ENCODE measurements at regions not wholly inside any gene's neighbourhood (a gene's known extent, or its start where the extent isn't known, plus 50 kb on each side); places are given as distances from the start of the nearest gene placed in this dataset.

GRCh38 chr6:88266126-88266525, 100.0 kb upstream of the CNR1 start:
- H3K36me3 Mint-ChIP-seq (ENCODE audit: insufficient read depth in 1 of 3, low read depth in 3 of 3), result no peaks in the 10 kb centered on the region
- Histone ChIP-seq H3K9ac (ENCODE audit: extremely low read depth, insufficient read length, low read length) (no peak overlapping the region), H4K91ac (ENCODE audit: insufficient read length, low read depth, low read length) (no peak overlapping the region), H2BK12ac (ENCODE audit: insufficient read length, low read depth, low read length) (no peak overlapping the region), H3K56ac (ENCODE audit: insufficient read length, low read depth, low read length) (no peak overlapping the region), H3K4ac (ENCODE audit: low read depth, low read length) (no peak overlapping the region), H3K23me2 (ENCODE audit: insufficient read length, low read depth, low read length, poor library complexity, severe bottlenecking) (no peaks in the 10 kb centered on the region), H2AFZ (ENCODE audit: low read length) (no peak overlapping the region), H3K4me1 (ENCODE audit: insufficient read depth, low read length) (no peaks in the 10 kb centered on the region), H3K27me3 (ENCODE audit: insufficient read depth, low read length) (no peaks in the 10 kb centered on the region), H2AK5ac (ENCODE audit: insufficient read length, low read length) (no peak overlapping the region), H3K23ac (ENCODE audit: insufficient read length, low read depth, low read length) (no peak overlapping the region), H4K8ac (replicated peaks; ENCODE audit: insufficient read length, low read depth, low read length) (no peak overlapping the region), H3T11ph (ENCODE audit: low read length) (no peak overlapping the region), H3K18ac (ENCODE audit: insufficient read length, low read depth, low read length) (no peak overlapping the region), H2BK120ac (ENCODE audit: low read depth, low read length, poor library complexity, severe bottlenecking) (no peak overlapping the region), H3K9me3 (ENCODE audit: control insufficient read depth, low read depth, low read length) (no peaks in the 10 kb centered on the region), H4K5ac (ENCODE audit: insufficient read length, low read depth, low read length) (no peak overlapping the region), H2BK5ac (ENCODE audit: insufficient read length, low read length) (no peak overlapping the region), H3K79me1 (ENCODE audit: insufficient read depth, low read depth, low read length, poor library complexity, severe bottlenecking) (no peaks in the 10 kb centered on the region), H2BK15ac (ENCODE audit: low read depth, low read length) (no peak overlapping the region), H3K14ac (ENCODE audit: insufficient read depth, low read length) (no peak overlapping the region), H3K27ac (ENCODE audit: insufficient read length, low read depth, low read length) (no peak overlapping the region), H3K79me2 (ENCODE audit: insufficient read depth, low read length) (no peaks in the 10 kb centered on the region), H3K4me2 (ENCODE audit: insufficient read depth, insufficient read length, low read length) (no peak overlapping the region), H4K20me1 (ENCODE audit: control insufficient read depth, insufficient read depth, insufficient read length) (no peaks in the 10 kb centered on the region), H2BK20ac (ENCODE audit: low read depth, low read length, poor library complexity, severe bottlenecking) (no peak overlapping the region)
- peaks cover 5 to 9% of the 10 kb centered on the region in 2 experiments; a peak in 3 of 4 replicates for H3K4me1 Mint-ChIP-seq
- no peak overlapping the region for H3K27ac Mint-ChIP-seq
- DNase-seq, result no peak
- H3K27me3 Mint-ChIP-seq (ENCODE audit: low read depth), result no peaks in the 10 kb centered on the region
- no peak for TF ChIP-seq CTCF (conservative IDR thresholded peaks at IDR 0.05)
- H3K9me3 Mint-ChIP-seq, result no peaks in the 10 kb centered on the region
- no peak overlapping the region for H3K4me3 Mint-ChIP-seq

Measured in H9 (cell line).